IMR-90 (cell line): ENCODE measurements at regions not wholly inside any gene's neighbourhood (a gene's known extent, or its start where the extent isn't known, plus 50 kb on each side); places are given as distances from the start of the nearest gene placed in this dataset.

ENCODE experiments used
- ATAC-seq: fragments of 200-7000 bp; cut with Tn5 transposase; 2 replicates; pipeline ENCODE4 v1.9.1; 2020; ENCODE audit warnings: low read depth, mild to moderate bottlenecking, moderate library complexity
- BruUV-seq: library from RNA; stranded (reverse); fragments of 400-500 nt; replicated peaks from 2 replicates; lab custom pipeline; 2021; lab: Mats Ljungman, UMichigan
- CTCF ChIA-PET: fragments of 300-600 bp; formaldehyde crosslinking; extraction: SDS; loops from one replicate; lab custom pipeline; 2021; ENCODE audit warnings: antibody characterized with exemption; lab: Yijun Ruan, JAX
- POLR2A ChIA-PET: fragments of 300-600 bp; sonication (Branson Sonifier 250); formaldehyde crosslinking; loops from one replicate; lab custom pipeline; 2022; ENCODE audit warnings: antibody characterized with exemption; ENCODE audit not compliant: unreplicated experiment; lab: Charles Lee
- DNase-seq: peaks from one replicate; pipeline ENCODE4 v3.0.0; 2013
- H2AFZ ChIP-seq: replicated peaks from 2 replicates; pipeline ENCODE3; 2013; ENCODE audit warnings: low read length, mild to moderate bottlenecking; ENCODE audit not compliant: poor library complexity
- H2AK5ac ChIP-seq: 2 replicates; pipeline ENCODE4 v1.6.1; 2013; ENCODE audit warnings: low read depth, low read length, inconsistent platforms
- H2AK9ac ChIP-seq: replicated peaks from 2 replicates; pipeline ENCODE3; 2013; ENCODE audit warnings: mild to moderate bottlenecking, low read depth, low read length, moderate library complexity; ENCODE audit not compliant: poor library complexity
- H2BK120ac ChIP-seq: 2 replicates; pipeline ENCODE4 v1.6.1; 2013; ENCODE audit warnings: low read depth, low read length, inconsistent platforms
- H2BK15ac ChIP-seq: 3 replicates; pipeline ENCODE4 v1.6.1; 2013; ENCODE audit warnings: low read depth, low read length, inconsistent platforms
- H2BK20ac ChIP-seq: 2 replicates; pipeline ENCODE4 v1.6.1; 2013; ENCODE audit warnings: low read depth, mild to moderate bottlenecking, inconsistent platforms, low read length, moderate library complexity
- H2BK5ac ChIP-seq: 2 replicates; pipeline ENCODE4 v1.6.1; 2013; ENCODE audit warnings: mild to moderate bottlenecking, low read depth, low read length, inconsistent platforms; ENCODE audit not compliant: poor library complexity, severe bottlenecking
- H3K14ac ChIP-seq: replicated peaks from 2 replicates; pipeline ENCODE4 v1.6.1; 2013; ENCODE audit warnings: low read depth, low read length, inconsistent platforms
- H3K18ac ChIP-seq: 2 replicates; pipeline ENCODE4 v1.6.1; 2013; ENCODE audit warnings: low read depth, low read length, control low read depth
- H3K23ac ChIP-seq: 2 replicates; pipeline ENCODE4 v1.6.1; 2013; ENCODE audit warnings: low read depth, low read length, inconsistent platforms
- H3K27ac ChIP-seq: 2 replicates; pipeline ENCODE4 v1.5.1; 2013; ENCODE audit warnings: mild to moderate bottlenecking, control low read depth, low read length; ENCODE audit not compliant: insufficient read depth
- H3K27me3 ChIP-seq: 2 replicates; pipeline ENCODE4 v1.6.1; 2013; ENCODE audit warnings: low read length; ENCODE audit not compliant: control insufficient read depth, insufficient read depth
- H3K36me3 ChIP-seq: 2 replicates; pipeline ENCODE4 v1.6.1; 2013; ENCODE audit warnings: low read length, mixed read lengths; ENCODE audit not compliant: control insufficient read depth, insufficient read depth
- H3K4ac ChIP-seq: 2 replicates; pipeline ENCODE4 v1.6.1; 2013; ENCODE audit warnings: low read depth, low read length, inconsistent platforms
- H3K4me1 ChIP-seq: 2 replicates; pipeline ENCODE4 v1.6.1; 2013; ENCODE audit warnings: low read length, mixed read lengths; ENCODE audit not compliant: control insufficient read depth, insufficient read depth
- H3K4me2 ChIP-seq: 2 replicates; pipeline ENCODE4 v1.6.1; 2013; ENCODE audit warnings: low read depth, mild to moderate bottlenecking, control low read depth, low read length, moderate library complexity
- H3K4me3 ChIP-seq: 2 replicates; pipeline ENCODE4 v1.5.1; 2013; ENCODE audit warnings: low read depth, mild to moderate bottlenecking, control low read depth, low read length, moderate library complexity; ENCODE audit not compliant: insufficient read depth
- H3K56ac ChIP-seq: 2 replicates; pipeline ENCODE4 v1.6.1; 2013; ENCODE audit warnings: low read length, inconsistent platforms; ENCODE audit not compliant: insufficient read depth; ENCODE audit errors: extremely low read depth
- H3K79me1 ChIP-seq, 2 experiments: 2 replicates each; pipeline ENCODE4 v1.6.1; 2013; ENCODE audit warnings: low read length in 2 of 2, inconsistent platforms in 1 of 2, low read depth in 1 of 2
- H3K9ac ChIP-seq: 2 replicates; pipeline ENCODE4 v1.6.1; 2013; ENCODE audit warnings: low read depth, low read length, control low read depth
- H3K9me1 ChIP-seq: 2 replicates; pipeline ENCODE4 v1.6.1; 2013; ENCODE audit warnings: low read length, inconsistent platforms; ENCODE audit not compliant: insufficient read depth
- H3K9me3 ChIP-seq: 2 replicates; pipeline ENCODE4 v1.6.1; 2013; ENCODE audit warnings: low read length; ENCODE audit not compliant: control insufficient read depth, insufficient read depth
- H4K20me1 ChIP-seq: 2 replicates; pipeline ENCODE4 v1.6.1; 2013; ENCODE audit warnings: low read length, inconsistent platforms; ENCODE audit not compliant: insufficient read depth
- H4K5ac ChIP-seq: 2 replicates; pipeline ENCODE4 v1.6.1; 2013; ENCODE audit warnings: mild to moderate bottlenecking, low read depth, low read length, control low read depth
- H4K8ac ChIP-seq, 2 experiments: 2 replicates each; pipeline ENCODE4 v1.6.1; 2013; ENCODE audit warnings: low read depth in 2 of 2, low read length in 2 of 2, control low read depth in 1 of 2, inconsistent platforms in 1 of 2
- H4K91ac ChIP-seq: 2 replicates; pipeline ENCODE4 v1.6.1; 2013; ENCODE audit warnings: low read depth, low read length, inconsistent platforms; ENCODE audit not compliant: insufficient read depth
- BHLHE40 ChIP-seq: fragments of 150-350 bp; IDR thresholded peaks from 2 replicates; pipeline ENCODE4 v1.6.1; 2016; ENCODE audit warnings: mild to moderate bottlenecking, low read depth, low read length
- CEBPB ChIP-seq: IDR thresholded peaks from 2 replicates; pipeline ENCODE4 v1.6.1; 2012; ENCODE audit warnings: low read depth, low read length, improper control_type of control experiment
- CHD1 ChIP-seq: IDR thresholded peaks from 2 replicates; pipeline ENCODE4 v1.6.1; 2012; ENCODE audit warnings: low read depth, low read length, improper control_type of control experiment
- FOS ChIP-seq: fragments of 150-350 bp; IDR thresholded peaks from 2 replicates; pipeline ENCODE4 v1.6.1; 2016; ENCODE audit warnings: low read depth, low read length
- MAFK ChIP-seq: IDR thresholded peaks from 2 replicates; pipeline ENCODE4 v1.6.1; 2012; ENCODE audit warnings: low read depth, low read length, improper control_type of control experiment
- MAZ ChIP-seq: IDR thresholded peaks from 2 replicates; pipeline ENCODE4 v1.6.1; 2012; ENCODE audit warnings: low read depth, mild to moderate bottlenecking, low read length, improper control_type of control experiment, moderate library complexity, borderline replicate concordance
- MXI1 ChIP-seq: IDR thresholded peaks from 2 replicates; pipeline ENCODE4 v1.6.1; 2012; ENCODE audit warnings: low read depth, mild to moderate bottlenecking, low read length, moderate library complexity, borderline replicate concordance
- NFE2L2 ChIP-seq: fragments of 150-350 bp; IDR thresholded peaks from 2 replicates; pipeline ENCODE4 v1.6.1; 2016; ENCODE audit warnings: low read depth, mild to moderate bottlenecking, low read length
- POLR2A ChIP-seq: IDR thresholded peaks from 2 replicates; pipeline ENCODE4 v1.6.1; 2012; ENCODE audit warnings: mild to moderate bottlenecking, low read depth, low read length
- RAD21 ChIP-seq: IDR thresholded peaks from 2 replicates; pipeline ENCODE4 v1.6.1; 2012; ENCODE audit warnings: low read length, improper control_type of control experiment
- RCOR1 ChIP-seq: IDR thresholded peaks from 2 replicates; pipeline ENCODE4 v1.6.1; 2012; ENCODE audit warnings: mild to moderate bottlenecking, low read length, improper control_type of control experiment; ENCODE audit not compliant: insufficient replicate concordance
- RFX5 ChIP-seq: IDR thresholded peaks from 2 replicates; pipeline ENCODE4 v1.8.0; 2012; ENCODE audit warnings: low read depth, mild to moderate bottlenecking, low read length, moderate library complexity
- SMC3 ChIP-seq: fragments of 150-350 bp; IDR thresholded peaks from 2 replicates; pipeline ENCODE4 v1.6.1; 2016; ENCODE audit warnings: low read depth, mild to moderate bottlenecking, antibody characterized with exemption, low read length, moderate library complexity
- WGBS, 2 experiments: methylation state at CpG; one replicate each; pipeline versions ENCODE4 v1.1.5 to v1.1.7; 2013; ENCODE audit warnings: missing lambda C conversion rate in 2 of 2; ENCODE audit not compliant: insufficient read length in 1 of 2; ENCODE audit errors: extremely low coverage in 2 of 2; 5-methylcytosine and 5-hydroxymethylcytosine counted together
- dilution Hi-C: fragments of 300-500 bp; cut with HindIII; formaldehyde crosslinking; loops from one replicate; pipeline ENCODE4 v1.14.3; 2018; ENCODE audit warnings: low sequenced_read_pairs; ENCODE audit not compliant: unreplicated experiment
- in situ Hi-C: fragments of 300-500 bp; cut with MboI; formaldehyde crosslinking; loops from 3 replicates; pipeline ENCODE4 v1.14.3; 2019; ENCODE audit warnings: low sequenced_read_pairs, inconsistent platforms, mixed read lengths
- intact Hi-C: fragments of 100-400 bp; cut with micrococcal nuclease; formaldehyde crosslinking; loops from 2 replicates; pipeline ENCODE4 v1.10.0; 2022
- TF ChIP-seq, protein P1 (sequence below): fragments of 150-350 bp; IDR thresholded peaks from 2 replicates; pipeline ENCODE4 v1.6.1; 2016; ENCODE audit warnings: low read depth, mild to moderate bottlenecking, low read length, moderate library complexity, borderline replicate concordance
- TF ChIP-seq, protein P2 (sequence below): conservative IDR thresholded peaks from 2 replicates; pipeline ENCODE4 v1.5.1; 2012; ENCODE audit warnings: mild to moderate bottlenecking, low read depth, low read length, improper control_type of control experiment
- TF ChIP-seq, protein P3 (sequence below): fragments of 150-350 bp; IDR thresholded peaks from 2 replicates; pipeline ENCODE4 v1.6.1; 2017; ENCODE audit warnings: mild to moderate bottlenecking, antibody characterized with exemption, low read length, low read depth

DNA sequence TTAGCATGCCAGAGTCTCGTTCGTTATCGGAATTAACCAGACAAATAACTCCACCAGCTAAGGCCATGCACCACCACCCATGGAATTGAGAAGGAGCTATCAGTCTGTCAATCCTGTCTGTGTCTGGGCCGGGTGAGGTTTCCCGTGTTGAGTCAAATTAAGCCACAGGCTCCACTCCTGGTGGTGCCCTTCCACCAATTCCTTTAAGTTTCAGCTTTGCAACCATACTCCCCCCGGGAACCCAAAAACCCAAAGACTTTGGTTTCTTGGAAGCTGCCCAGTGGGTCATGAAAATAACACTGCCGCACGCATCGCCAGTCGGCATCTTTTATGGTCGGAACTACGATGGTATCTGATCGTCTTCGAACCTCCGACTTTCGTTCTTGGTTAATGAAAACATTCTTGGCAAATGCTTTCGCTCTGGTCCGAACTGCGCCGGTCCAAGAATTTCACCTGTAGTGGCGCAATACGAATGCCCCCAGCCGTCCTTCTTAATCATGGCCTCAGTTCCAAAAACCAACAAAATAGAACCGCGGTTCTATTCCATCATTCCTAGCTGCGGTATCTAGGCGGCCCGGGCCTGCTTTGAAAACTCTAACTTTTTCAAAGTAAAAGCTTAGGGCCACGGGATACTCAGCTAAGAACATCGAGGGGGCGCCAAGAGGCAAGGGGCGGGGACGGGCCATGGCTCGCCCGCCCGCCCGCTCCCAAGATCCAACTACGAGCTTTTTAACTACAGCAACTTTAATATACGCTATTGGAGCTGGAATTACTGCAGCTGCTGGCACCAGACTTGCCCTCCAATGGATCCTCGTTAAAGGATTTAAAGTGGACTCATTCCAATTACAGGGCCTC lies 1958.5 kb upstream of the DEFB115 start:
- POLR2A ChIA-PET, result no interaction called here

More for the DNA sequence above, 1958.5 kb upstream of the DEFB115 start:
- no peak overlapping the region for H2AK9ac ChIP-seq
- dilution Hi-C loops (no loop called here), in situ Hi-C loops (no loop called here), intact Hi-C loops (no loop called here)
- no peaks in the 10 kb centered on the region for H4K20me1 ChIP-seq
- no peak overlapping the region for H2BK5ac ChIP-seq
- H3K4me2 ChIP-seq, result no peak overlapping the region
- H3K23ac ChIP-seq, result no peak overlapping the region
- H3K4me1 ChIP-seq, result no peaks in the 10 kb centered on the region
- H3K4ac ChIP-seq, result no peak overlapping the region
- H4K8ac ChIP-seq, result no peak overlapping the region
- no peak overlapping the region for H3K56ac ChIP-seq
- H2AFZ ChIP-seq, result no peak overlapping the region
- no peak overlapping the region for H3K14ac ChIP-seq
- H3K36me3 ChIP-seq, result no peaks in the 10 kb centered on the region
- H2BK120ac ChIP-seq, result no peak overlapping the region
- no peak overlapping the region for H3K27ac ChIP-seq
- H4K5ac ChIP-seq, result no peak overlapping the region
- no peaks in the 10 kb centered on the region for H3K27me3 ChIP-seq
- TF ChIP-seq FOS (no peak), BHLHE40 (no peak), POLR2A (no peak), MAFK (no peak), CEBPB (no peak), MXI1 (no peak), RFX5 (no peak), MAZ (no peak), RAD21 (no peak), CHD1 (no peak), NFE2L2 (no peak), SMC3 (no peak), RCOR1 (no peak)
- TF ChIP-seq, protein P1, sequence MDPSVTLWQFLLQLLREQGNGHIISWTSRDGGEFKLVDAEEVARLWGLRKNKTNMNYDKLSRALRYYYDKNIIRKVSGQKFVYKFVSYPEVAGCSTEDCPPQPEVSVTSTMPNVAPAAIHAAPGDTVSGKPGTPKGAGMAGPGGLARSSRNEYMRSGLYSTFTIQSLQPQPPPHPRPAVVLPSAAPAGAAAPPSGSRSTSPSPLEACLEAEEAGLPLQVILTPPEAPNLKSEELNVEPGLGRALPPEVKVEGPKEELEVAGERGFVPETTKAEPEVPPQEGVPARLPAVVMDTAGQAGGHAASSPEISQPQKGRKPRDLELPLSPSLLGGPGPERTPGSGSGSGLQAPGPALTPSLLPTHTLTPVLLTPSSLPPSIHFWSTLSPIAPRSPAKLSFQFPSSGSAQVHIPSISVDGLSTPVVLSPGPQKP, result no peak
- TF ChIP-seq, protein P2, sequence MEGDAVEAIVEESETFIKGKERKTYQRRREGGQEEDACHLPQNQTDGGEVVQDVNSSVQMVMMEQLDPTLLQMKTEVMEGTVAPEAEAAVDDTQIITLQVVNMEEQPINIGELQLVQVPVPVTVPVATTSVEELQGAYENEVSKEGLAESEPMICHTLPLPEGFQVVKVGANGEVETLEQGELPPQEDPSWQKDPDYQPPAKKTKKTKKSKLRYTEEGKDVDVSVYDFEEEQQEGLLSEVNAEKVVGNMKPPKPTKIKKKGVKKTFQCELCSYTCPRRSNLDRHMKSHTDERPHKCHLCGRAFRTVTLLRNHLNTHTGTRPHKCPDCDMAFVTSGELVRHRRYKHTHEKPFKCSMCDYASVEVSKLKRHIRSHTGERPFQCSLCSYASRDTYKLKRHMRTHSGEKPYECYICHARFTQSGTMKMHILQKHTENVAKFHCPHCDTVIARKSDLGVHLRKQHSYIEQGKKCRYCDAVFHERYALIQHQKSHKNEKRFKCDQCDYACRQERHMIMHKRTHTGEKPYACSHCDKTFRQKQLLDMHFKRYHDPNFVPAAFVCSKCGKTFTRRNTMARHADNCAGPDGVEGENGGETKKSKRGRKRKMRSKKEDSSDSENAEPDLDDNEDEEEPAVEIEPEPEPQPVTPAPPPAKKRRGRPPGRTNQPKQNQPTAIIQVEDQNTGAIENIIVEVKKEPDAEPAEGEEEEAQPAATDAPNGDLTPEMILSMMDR, result no peak
- TF ChIP-seq, protein P3, sequence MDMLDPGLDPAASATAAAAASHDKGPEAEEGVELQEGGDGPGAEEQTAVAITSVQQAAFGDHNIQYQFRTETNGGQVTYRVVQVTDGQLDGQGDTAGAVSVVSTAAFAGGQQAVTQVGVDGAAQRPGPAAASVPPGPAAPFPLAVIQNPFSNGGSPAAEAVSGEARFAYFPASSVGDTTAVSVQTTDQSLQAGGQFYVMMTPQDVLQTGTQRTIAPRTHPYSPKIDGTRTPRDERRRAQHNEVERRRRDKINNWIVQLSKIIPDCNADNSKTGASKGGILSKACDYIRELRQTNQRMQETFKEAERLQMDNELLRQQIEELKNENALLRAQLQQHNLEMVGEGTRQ, result no peak
- no peak overlapping the region for H3K18ac ChIP-seq
- no peak overlapping the region for H3K9ac ChIP-seq
- DNase-seq, result no peak
- no peak overlapping the region for H4K91ac ChIP-seq
- no peak overlapping the region for H3K4me3 ChIP-seq
- BruUV-seq, result no TSS peak
- no peak overlapping the region for H2BK15ac ChIP-seq
- H3K9me1 ChIP-seq, result no peaks in the 10 kb centered on the region
- 90% methylated on average over 21 of the region's 40 CpGs; no CpG with 5 or more reads in 1 of the 2 experiments for WGBS, 2 experiments
- no peak overlapping the region for H2BK20ac ChIP-seq
- no peak overlapping the region for H2AK5ac ChIP-seq
- no peaks in the 10 kb centered on the region for H3K79me1 ChIP-seq
- peaks cover 49% of the 10 kb centered on the region for H3K9me3 ChIP-seq
- no peak for ATAC-seq
- CTCF ChIA-PET, result no interaction called here
